Right kidney (tissue), 1 donor: ENCODE measurements at regions not wholly inside any gene's neighbourhood (a gene's known extent, or its start where the extent isn't known, plus 50 kb on each side); places are given as distances from the start of the nearest gene placed in this dataset.

ENCODE experiments used
- DNase-seq: peaks from one replicate; pipeline ENCODE4 v3.0.0-alpha.2; 2016

DNA sequence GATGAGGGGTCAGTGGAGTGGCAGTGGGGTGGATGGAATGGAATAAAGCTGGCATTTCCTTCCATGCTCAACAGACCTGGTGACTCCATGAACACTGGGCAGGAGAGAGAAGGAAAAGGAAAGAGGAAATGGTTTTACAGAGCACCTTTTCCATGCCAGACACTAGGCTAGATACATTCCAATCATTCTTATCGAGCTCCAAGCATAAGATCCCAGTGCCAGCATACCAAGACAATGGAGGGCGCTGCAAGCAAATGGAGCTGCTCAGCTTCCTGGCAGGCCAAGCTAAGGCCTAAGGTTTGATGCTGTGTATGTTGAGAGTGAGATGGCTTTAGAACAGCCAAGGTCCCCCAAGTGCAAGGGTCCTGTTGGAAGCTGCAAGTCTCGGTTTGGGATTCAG lies 113.2 kb downstream of the HSPH1 start:
- no peak for DNase-seq

- peak; percentile 55 for DNase-seq
Observed at GRCh38 chr13:31046711-31047279, 114.3 kb downstream of the TEX26 start.

- no peak for DNase-seq
Observed at GRCh38 chr13:31045286-31046081, 113.0 kb downstream of the TEX26 start.

- DNase-seq: peak; percentile 66
Observed at GRCh38 chr13:31044364-31045285, 112.2 kb downstream of the TEX26 start.

GRCh38 chr13:31043957-31044356 lies 111.5 kb downstream of the TEX26 start:
- DNase-seq: no peak

- DNase-seq: no peak
Observed at GRCh38 chr13:31042481-31043165, 110.2 kb downstream of the TEX26 start.

GRCh38 chr13:31042049-31042448 lies 109.6 kb downstream of the TEX26 start:
- no peak for DNase-seq

DNA sequence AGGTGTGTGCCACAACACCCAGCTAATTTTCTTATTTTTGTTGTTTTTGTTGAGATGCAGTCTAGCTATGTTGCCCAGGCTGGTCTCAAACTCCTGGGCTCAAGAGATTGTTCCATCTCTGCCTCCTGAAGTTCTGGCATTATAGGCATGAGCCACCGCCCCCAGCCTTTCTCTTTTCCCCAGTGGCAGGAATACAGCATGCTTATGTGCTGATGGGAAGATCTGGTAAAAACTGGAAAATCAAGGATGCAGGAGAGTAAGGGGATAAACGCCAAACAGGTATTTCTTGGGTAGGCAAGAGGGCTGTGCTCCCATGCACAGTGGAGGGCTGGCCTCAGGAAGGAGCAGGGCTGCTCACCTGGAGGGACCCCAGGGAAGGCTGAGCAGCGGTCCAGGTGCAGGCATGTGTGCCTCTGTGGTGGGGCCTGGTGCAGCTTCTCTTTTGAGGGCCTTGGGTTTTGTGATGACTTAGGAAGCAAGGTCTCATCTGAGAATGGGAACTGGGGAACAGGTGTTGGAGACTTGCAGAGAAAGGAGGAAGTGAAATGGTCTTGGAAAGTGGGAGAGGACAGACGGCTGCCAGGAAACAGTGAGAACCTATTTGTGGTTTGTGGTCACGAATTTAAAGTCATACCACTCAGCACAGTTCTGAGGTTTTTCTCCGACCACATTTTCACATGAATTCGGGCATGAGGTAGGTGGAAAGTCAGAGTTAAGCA lies 106.5 kb downstream of the TEX26 start:
- DNase-seq: no peak

GRCh38 chr13:31037874-31038500 lies 105.5 kb downstream of the TEX26 start:
- DNase-seq: no peak

DNA sequence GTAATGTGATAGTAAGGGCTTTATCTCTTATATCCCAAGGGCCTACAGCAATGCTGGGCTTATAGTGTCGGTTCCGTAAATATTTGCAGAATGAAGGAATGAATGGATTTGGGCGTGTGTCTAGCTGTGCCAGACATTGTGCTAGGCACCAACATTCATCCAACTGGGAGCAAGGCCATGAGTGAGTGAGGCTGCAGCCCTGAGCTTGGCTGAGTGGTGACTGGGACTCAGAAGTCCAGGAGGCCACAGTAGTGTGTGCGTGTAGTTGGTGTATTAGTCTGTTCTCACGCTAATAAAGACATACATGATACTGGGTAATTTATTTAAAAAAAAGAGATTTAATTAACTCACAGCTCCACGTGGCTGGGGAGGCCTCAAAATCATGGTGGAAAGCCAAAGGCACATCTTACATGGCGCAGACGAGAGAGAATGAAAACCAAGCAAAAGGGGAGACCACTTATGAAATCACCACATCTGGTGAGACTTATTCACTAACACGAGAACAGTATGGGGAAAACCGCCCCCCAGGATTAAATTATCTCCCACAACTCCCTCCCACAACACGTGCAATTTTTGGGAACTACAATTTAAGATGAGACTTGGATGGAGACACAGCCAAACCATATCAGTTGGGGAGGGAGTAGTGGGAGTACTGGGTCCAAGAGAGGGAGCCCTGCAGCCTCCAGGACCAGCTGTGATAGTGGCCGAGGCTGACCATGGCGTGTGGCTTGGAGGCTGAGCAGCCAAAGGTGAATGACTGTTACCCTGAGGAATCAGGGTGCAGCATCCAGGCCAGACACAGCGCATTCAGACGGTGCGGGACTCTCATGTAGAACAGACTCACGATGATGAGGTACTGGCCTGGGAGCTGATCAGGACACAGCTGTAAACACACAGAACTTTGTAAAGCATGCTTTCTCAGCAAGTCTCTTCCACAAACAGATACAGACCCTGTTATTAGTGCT lies 104.6 kb downstream of the TEX26 start:
- DNase-seq: no peak

DNA sequence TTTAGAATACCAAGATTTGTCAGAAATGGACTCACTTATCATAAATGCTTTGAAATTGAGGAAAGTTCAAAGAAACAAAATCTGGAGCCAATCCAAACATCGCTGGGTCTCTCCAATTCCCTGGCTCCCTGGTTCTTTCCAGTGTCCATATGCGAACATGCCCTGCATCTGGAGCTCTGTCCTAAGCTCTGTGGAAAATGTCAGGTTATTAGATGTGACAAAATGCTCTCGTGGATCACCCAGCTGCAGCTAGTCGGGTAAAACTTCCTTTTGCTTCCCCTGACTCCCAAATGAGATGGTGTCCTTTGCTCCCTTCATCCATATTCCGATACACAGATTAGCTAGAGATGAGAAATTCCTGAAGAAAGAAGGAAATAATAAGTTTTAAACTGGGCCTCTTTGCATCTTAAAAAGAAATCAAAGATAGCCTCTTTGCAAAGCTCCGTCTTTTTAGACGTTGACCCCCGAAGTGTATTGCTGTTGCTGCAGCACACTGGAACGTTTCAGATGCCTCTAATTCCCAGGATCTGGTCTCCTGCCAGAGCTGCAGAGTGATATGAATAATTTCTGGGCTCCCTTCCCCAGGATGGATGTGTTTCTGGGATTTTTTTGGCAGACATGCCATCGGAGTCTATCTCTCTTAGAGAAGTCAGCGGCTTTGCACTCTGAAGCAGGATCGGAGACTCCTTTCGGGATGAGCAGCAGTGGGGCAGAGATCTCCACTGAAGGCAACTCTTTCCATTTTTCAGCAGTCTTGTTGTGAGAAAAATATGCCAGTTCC lies 102.9 kb downstream of the TEX26 start:
- no peak for DNase-seq

- DNase-seq: no peak
Observed at GRCh38 chr13:31032528-31033113, 100.2 kb downstream of the TEX26 start.

DNA sequence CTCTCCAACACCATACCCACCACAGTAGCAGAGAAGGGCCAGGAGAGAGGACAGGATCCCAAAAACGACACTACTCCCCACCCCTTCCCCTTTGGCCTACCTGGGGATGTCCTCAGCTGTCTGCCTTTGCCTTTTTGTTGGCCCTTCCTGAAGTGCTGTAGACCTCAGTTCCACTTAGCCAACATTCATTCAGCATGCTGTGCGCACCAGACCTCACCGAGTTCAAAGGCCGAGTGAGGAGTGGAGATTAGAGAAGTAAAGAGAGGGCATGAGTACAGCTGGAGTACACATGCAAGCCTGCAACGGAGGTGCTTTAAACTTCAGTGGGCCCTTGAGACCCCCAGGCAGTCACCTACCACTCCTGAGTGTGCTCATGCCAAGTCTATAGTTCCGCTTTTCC lies 99.0 kb downstream of the TEX26 start:
- no peak for DNase-seq

GRCh38 chr13:31029102-31029501 lies 96.6 kb downstream of the TEX26 start:
- no peak for DNase-seq

DNA sequence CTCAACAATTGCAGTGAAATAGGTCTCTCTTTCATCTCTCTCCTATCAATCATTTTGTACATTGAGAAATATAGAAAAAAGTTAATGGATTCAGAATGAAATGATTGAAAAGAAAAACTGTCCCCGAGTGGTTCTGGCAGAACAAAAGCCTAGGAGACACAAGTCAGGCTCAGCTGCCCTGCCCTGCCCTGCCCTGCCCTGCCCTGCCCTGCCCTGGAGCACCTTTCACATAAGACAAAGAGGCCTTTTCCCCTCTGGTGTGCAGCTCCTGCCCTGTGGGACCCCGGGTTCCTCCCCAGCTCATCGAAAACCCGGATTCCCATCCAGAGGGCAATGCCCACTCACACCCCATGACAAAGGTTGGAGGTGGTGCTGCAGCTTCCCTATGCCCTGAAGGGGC lies 94.7 kb downstream of the TEX26 start:
- DNase-seq: no peak
